Tongue (tissue), 1 donor: ENCODE measurements at regions not wholly inside any gene's neighbourhood (a gene's known extent, or its start where the extent isn't known, plus 50 kb on each side); places are given as distances from the start of the nearest gene placed in this dataset.
A peak's percentile ranks its signal among the peaks of the same experiment; 100 is the strongest.
"Not testable (repeated sequence)": the region's sequence is repeated elsewhere in the genome, so short reads cannot be mapped to it uniquely, and the experiment has no call there.

Experiments
- DNase-seq: peaks from one replicate; pipeline ENCODE4 v3.0.0-alpha.2; 2015

DNA sequence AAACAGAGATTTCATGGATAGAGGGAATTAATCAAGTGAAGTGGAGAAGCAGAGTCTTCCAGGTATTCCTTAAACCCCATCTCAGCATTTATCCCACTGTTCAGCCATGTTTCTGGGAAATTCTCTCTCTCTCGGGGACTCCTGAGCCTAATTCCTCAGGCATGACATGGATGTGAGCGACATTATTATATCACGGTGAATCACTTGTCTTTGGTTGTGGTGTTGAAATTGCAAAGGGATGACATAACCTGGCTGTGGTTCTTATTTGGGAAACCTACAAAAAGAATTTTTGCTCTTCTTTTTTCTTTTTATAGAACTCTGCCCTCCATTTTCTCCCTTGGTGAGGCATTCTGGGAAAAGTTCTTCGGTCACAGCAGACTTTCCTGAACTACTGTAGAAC, 457.9 kb upstream of the PTGER4 start:
- no peak for DNase-seq

GRCh38 chr5:40221255-40221654, 458.5 kb upstream of the PTGER4 start:
- DNase-seq: no peak

DNA sequence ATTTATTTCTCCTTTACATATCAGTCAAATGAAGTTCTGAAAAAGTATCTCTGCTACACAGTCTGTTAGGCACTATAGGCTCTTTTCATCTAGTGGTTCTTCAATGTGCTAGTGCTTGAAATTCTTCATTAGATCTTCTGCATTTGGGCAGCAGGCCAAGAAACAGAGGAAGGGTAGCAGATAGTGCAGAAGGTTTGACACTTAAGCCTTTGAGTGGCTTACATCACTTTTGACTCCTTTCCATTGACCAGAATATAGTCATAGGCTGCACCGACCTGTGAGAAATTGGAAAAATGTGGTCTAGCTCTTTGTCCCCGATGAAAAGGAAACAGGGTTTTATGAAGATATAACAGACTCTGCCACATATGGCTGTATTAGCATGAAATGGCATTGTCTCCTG, 459.5 kb upstream of the PTGER4 start:
- peak; percentile 45 for DNase-seq

DNA sequence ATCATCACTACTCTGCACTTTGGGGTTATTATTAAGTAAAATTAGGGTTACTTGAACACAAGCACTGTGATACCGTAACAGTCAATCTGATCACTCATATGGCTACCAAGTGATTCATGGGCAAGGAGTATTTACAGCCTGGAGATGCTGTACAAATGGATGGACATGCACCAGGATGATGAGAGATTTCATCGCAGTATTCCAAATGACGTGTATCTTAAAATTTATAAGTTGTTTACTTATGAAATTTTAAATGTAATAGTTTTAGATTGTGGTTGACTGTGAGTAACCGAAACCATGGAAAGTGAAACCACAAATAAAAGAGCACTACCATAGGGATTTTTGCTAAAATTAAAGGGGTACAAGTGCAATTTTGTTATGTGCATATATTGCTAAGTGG, 462.2 kb upstream of the PTGER4 start:
- DNase-seq: no peak

DNA sequence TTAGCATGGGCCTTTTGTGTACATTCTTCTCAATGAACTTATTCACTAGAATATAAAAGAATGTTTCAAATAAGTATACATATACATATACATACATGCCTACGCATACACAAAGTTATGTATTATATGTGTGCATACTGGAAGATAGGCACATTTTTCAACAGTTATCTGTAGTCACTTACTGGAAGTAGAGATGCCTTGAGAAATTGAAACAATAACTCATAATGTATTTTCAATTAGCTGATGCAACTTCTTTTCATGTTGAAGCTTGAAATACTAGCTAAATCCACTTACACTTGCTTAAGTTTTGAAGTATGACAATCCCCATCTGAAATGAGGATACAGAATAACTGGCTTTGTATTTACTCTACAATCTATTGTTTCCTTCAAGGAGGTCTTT, 469.0 kb upstream of the PTGER4 start:
- no peak for DNase-seq

DNA sequence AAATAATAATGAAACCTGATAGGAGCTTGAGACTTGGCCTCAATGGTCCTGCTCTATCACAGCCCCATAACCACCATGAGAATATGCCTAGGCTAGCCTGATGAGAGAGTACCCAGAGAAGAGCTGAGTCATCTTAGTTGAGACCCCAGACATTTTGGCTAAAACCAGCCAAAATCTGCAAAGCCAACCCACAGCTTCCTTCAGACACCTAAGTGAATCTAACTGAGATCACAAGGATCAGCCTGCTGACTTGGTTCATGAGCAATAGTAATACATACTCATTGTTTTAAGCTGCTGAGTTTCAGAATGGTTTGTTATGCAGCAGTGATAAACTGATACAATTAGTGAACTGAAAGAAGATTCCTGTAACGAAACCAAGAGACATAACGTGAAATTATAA, 473.7 kb upstream of the PTGER4 start:
- no peak for DNase-seq

GRCh38 chr5:40204144-40204543, 475.6 kb upstream of the PTGER4 start:
- DNase-seq: no peak

DNA sequence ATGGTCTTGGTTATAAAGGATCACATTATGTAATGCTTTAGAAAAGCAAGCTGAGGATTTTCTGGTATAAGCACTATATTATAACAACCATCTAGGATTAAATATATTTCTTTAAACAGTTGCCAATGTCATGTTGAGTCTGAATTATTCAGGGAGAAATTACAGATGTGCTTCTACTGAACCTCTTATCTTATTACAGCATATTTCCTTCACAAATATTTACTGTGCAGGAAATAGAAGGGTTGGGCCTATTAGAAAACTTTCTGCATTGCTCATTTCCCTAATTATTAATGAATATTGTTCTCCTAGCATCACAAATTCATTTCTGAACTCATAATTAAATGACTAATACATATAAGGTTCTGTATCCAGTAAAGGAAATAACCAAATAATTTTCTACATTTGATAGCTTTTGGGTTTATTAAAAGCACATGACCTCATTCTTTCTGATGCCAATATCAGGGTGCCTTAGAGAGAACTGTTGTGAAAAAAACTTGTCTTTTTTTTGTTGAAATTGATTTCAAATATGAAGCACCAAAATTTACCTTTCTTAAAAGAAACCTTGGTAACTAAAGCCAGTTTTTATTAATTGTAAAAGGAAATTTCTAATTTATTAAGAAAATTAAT, 476.8 kb upstream of the PTGER4 start:
- no peak for DNase-seq

GRCh38 chr5:40198736-40199135, 481.0 kb upstream of the PTGER4 start:
- peak; percentile 38 for DNase-seq

DNA sequence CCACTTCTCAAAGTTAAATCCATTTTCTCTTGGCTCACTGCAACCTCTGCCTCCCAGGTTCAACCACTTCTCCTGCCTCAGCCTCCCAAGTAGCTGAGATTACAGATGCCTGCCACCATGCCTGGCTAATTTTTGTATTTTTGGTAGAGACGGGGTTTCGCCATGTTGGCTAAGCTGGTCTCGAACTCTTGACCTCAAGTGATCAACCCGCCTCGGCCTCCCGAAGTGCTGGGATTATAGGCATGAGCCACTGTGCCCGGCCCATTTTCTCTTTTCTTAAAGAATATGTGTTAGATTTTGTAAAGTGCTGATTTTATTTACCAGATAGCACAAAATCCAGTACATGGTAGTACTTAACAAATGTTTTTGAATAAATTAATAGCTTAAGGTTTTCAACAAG, 484.1 kb upstream of the PTGER4 start:
- DNase-seq: not testable (repeated sequence)

DNA sequence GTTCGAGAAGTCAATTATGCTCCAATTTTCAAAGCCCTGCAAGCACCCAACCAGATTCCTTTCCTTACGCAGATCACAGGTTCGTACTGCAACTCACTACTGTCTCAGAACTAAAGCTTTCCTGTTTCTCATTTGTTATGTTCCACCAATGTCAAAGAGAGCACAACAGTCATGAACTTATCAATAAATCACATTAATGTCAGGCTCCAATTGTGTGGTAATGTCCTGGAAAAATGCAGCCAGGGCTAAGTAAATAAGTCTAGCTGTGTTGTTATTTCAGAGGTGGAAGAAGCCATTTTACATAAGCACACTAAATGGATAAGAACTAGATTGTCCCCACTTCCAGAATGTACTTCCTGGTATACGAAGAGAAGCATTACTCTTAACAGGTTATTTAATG, 488.6 kb upstream of the PTGER4 start:
- DNase-seq: no peak

DNA sequence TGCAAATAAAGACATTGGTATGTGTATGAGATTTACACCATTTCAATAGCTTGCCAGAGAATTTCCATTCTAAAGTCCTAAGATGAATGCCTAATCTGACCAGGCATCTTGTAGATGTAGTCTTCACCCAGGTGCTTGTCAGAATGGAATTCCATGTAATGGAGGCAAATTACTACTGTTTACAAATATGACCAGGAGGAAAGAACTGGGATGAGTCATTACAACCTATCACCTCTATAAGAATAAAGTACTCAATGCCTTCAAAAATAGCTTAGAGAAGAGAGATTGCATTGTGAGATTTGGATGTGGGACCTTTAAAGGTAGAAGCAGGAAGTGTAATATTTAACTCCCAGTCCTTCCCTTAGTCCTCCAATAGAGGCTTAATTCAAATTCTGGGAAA, 507.0 kb upstream of the PTGER4 start:
- no peak for DNase-seq

DNA sequence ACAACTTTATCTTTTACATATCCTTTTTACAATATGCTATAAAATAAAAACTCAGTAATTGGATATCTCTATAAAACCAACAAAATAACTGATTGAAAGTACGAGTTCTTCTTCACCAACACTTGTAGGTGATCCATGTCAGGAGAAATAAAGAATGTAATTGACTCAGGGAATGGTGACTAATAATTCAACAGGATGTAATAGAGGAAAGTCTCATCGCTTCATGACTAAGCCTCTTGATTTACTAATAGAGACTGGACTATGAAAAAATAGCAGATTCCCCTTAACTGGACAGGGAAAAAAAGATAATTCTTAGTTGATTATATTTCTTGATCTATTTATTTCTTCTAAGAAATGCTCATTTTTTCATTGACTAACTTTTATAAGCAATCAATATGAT, 507.7 kb upstream of the PTGER4 start:
- no peak for DNase-seq

DNA sequence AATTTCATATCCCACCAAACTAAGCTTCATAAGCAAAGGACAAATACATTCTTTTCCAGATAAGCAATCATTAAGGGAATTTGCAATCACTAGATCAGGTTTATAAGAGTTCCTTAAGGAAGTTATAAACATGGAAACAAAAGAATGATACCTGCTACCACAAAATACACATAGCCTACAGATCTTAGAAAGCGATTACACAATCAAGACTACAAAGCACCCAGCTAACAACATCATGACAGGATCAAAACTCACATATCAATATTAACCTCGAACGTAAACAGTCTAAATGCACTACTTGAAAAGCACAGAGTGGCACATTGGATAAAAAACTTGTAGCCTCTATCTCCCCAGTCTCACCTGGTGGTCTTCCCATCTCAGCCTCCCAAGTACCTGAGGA, 512.4 kb upstream of the PTGER4 start:
- DNase-seq: no peak

- no peak for DNase-seq
These were observed 512.9 kb upstream of the PTGER4 start for GRCh38 chr5:40166802-40167201.

DNA sequence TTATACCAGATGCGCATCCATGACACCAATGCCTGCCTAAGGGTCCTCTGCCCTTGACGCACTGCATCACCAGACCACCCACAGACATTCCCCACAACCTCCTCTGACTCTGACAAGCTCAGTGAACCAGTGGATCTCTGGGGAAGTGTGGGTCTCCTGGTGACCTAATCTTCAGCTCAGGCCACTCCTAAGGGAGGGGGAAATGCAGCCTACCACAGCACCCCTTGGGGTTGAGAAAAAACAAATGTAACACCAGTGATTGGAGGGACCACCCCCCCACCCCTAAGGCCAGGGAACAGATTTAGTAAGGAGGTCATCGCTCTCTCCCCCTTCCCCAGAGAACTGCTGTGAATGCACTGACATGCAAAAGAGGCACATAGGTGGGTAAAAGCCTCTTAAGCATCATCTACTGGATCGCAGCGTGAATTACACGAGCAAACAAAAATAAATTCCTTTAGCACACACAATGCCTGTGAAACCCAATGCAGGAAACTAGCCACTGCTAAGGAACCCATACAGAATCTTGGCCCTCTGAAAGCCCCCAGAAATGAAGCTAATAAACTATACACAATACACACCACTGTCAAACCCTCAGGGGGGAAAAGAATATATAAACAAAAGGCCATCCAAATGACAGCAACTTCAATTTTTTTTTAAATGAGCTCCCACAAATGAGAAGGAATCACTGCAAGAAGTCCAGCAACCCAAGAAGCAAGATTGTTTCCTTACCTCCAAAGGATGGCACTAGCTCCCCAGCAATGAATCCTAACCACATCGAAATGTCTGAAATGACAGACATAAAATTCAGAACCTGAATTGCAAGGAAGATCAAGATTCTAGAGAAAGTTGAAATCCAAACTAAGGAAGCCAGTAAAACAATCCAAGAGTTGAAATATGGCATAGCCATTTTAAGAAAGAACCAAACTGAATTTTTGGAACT, 513.7 kb upstream of the PTGER4 start:
- no peak for DNase-seq

DNA sequence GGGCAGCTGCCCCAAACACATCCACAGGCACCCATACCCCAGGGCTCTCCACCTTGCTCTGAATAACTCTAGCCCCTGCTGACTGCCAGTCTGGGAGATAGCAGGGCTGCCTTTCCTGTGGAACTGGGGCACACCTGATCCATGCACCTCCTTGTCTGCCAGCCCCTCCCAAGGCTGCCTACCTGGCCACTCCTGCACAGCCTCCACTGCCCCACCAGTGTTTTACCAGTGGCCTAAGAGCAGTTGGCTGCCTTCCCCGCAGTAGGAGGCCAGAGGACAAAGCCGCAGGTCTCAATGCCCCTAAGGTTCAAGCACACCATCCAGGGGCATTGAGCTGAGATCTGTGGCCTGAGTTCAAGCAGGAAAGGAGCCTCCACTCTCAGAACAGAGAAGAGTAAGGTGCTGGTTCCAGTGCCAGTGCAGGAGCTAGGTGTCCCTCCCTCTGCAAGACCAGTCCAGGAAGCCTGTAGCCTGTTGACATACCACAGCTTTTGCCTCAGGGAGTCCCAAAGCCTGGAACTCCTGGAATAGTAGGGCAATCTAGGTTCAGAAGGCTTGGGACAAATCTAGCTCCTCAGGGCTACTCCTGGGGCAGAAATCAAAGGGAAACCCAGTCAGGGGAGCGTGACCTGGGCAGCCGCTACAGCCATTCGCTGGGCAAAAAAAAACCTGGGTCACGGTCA, 514.5 kb upstream of the PTGER4 start:
- no peak for DNase-seq

- no peak for DNase-seq
These were observed 519.3 kb upstream of the PTGER4 start for GRCh38 chr5:40160435-40160834.

GRCh38 chr5:40154194-40154593, 525.5 kb upstream of the PTGER4 start:
- no peak for DNase-seq

GRCh38 chr5:40150896-40151295, 528.8 kb upstream of the PTGER4 start:
- DNase-seq: no peak

DNA sequence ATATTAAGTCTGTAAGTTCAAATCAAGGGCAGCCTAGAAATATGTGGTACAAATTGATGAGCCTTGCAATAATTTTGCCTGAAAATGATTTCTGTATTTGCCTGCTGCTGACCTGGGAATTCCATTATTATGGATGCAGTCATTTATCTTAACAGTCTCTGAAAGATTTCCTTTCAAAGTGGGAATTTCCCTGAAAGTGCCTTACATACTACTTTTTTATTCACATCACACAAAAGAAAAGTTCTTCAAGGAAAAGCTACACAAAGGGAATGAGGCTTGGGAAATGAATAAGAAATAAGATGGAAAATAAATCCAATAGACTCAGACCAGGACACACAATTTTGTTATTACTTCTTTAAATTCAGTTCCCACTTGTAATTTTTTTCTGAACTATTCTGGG, 537.8 kb upstream of the PTGER4 start:
- no peak for DNase-seq

DNA sequence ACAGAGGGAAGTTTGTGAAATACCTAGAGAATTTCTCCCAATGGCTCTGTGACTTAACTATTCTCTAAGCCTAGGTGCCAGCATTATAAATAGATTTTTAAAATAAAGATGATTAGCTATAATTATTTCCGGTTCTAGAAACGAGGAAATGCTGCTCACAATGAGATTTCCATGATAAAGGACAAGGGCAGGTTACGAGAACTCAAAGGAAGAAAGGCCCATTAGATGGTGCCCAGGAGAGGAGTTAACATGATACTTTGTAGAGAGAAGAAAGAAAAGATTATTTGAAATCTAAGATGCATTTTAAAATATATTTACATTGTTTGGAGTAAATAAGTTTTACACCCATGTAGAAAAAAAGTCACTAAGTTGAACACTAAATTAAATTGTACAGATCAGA, 538.3 kb upstream of the PTGER4 start:
- no peak for DNase-seq

- no peak for DNase-seq
These were observed 542.5 kb upstream of the PTGER4 start for GRCh38 chr5:40137223-40137622.
